T47D (cell line): ENCODE measurements at regions not wholly inside any gene's neighbourhood (a gene's known extent, or its start where the extent isn't known, plus 50 kb on each side); places are given as distances from the start of the nearest gene placed in this dataset.

Experiments used
- DNase-seq, 2 experiments: peaks; one replicate each; pipeline versions ENCODE4 v3.0.0 to v3.0.0-alpha.2; 2011 to 2012; ENCODE audit warnings: low read depth in 1 of 2, low spot score in 1 of 2
- JUND ChIP-seq: IDR thresholded peaks from 2 replicates; pipeline ENCODE4 v1.6.1; 2012; ENCODE audit warnings: low read depth
- in situ Hi-C: cut with HindIII; loops from 2 replicates; pipeline ENCODE4 v1.10.0; 2016; ENCODE audit warnings: low sequenced_read_pairs, low pct_unique_long_range_greater_than_20kb

DNA sequence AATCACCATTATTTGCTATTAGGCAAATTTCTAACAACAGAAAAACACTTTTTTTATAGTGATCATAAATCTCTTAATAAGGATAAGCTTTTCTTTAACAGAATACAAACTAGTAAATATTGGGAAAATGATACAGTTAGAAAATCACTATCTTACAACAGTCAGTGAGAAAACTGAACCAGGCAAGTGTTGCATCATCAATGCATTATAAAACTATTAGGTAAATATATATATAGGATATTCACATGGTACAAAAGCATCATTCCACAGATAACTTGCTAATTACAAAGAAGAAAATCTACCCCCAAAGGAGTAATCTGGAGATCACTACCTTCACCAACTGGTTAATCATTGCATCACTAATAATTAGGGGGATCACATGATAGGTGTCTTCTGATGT is 652.1 kb downstream of the HACE1 start:
- no peak for TF ChIP-seq JUND
- DNase-seq: no peak
- in situ Hi-C loops: no loop called here

DNA sequence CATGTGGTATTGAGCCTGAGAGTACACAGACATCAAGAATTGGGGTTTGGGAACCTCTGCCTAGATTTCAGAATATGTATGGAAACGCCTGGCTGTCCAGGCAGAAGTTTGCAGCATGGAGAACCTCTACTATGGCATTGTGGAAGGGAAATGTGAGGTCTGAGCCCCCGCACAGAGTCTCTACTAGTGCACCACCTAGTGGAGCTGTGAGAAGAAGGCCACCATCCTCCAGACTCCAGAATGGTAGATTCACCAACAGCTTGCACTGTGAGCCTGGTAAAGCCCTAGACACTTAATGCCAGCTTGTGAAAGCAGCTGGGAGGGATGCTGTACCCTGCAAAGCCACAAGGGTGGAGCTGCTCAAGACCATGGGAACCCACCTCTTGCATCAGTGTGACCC is 658.2 kb downstream of the HACE1 start:
- no peak for TF ChIP-seq JUND
- in situ Hi-C loops: no loop called here
- DNase-seq: peak in 1 of 2 experiments; percentile 30

DNA sequence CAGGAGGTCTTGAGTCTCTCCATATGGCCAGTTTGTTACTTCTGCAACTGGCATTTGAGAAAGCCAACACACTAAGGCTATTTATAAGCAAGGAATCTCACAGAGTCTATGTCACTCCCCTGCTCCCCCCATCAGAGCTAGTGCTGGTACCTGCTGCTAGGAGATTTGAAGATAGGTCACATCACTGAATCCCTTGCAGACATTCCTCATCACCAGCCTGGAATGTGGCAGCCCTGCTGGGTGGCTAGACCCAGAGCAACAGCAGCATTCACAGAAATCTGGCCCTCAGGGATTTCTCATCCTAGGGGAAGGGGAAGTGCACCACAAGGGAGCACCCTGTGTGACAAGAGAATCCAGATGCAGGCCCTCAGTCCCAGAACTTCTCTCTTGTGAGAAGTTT is 672.1 kb downstream of the HACE1 start:
- in situ Hi-C loops: no loop called here

DNA sequence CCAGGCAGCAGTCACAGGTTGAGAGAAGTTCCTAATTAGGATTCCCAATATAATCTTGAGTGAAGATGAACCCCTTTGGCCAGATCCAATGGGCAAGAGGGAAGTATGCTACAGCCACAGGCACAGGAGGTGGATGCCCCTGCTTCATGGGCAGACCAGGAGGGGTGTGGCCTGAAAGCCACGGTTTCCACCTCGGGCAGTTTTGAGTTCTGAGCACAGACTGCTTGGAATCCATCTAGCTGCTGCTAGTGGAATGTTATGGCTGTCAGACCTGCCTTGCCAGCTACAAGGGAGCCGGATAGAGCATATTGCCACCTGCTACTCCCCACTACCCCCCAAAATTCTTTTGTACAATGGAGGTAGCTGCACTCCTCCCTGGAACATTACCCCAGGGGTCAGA is 672.9 kb downstream of the HACE1 start:
- no peak for TF ChIP-seq JUND
- DNase-seq: peak; percentile 3 to 73
- in situ Hi-C loops: no loop called here

More for the DNA sequence above, 672.1 kb downstream of the HACE1 start:
- no peak for DNase-seq
- no peak for TF ChIP-seq JUND

GRCh38 chr6:104183816-104184435 is 675.8 kb downstream of the HACE1 start:
- TF ChIP-seq JUND: no peak
- in situ Hi-C loops: no loop called here
- no peak for DNase-seq

- no peak for TF ChIP-seq JUND
- no peak for DNase-seq
- in situ Hi-C loops: no loop called here
These were observed 676.9 kb downstream of the HACE1 start for GRCh38 chr6:104182811-104183210.

DNA sequence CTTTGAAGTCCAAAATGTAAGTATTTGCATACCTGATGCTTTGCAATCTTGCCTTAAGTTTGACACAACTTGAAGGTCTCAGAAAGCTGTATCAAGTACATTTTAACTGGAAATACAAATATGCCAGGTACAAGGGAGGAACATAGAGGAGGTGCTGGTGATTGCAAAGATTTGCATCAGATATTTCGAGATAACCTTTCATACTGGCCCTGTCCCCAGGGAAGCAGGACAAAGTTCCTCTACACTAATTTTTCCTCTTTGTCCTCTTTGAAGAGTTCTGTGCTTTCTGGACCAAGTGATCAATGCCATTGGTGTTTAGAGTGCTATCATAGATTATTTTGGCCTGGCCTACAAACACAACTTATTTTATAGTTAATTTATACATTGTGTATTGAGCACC is 686.1 kb downstream of the HACE1 start:
- no peak for TF ChIP-seq JUND
- no peak for DNase-seq
- in situ Hi-C loops: no loop called here

DNA sequence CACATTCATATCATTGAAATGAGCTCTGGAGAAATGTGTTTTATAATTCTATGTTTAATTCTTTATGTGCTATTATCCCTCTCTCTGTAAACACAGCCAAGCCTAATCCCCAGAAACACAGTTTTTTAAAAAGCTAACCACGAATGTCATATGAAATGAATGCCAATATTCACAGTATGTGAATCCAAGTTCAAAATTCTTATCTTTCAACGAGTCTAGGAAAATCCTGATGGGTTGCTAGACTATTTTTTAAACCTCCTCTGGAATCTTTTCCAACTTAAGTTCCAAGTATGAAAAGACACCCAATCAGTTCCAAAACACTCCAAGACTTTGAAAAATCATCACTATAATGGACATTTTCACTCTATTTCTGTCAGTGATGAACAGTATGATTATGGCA is 689.3 kb downstream of the HACE1 start:
- no peak for TF ChIP-seq JUND
- in situ Hi-C loops: no loop called here
- DNase-seq: no peak

- no peak for DNase-seq
- in situ Hi-C loops: no loop called here
- no peak for TF ChIP-seq JUND
These were observed 693.6 kb downstream of the HACE1 start for GRCh38 chr6:104166055-104166668.

DNA sequence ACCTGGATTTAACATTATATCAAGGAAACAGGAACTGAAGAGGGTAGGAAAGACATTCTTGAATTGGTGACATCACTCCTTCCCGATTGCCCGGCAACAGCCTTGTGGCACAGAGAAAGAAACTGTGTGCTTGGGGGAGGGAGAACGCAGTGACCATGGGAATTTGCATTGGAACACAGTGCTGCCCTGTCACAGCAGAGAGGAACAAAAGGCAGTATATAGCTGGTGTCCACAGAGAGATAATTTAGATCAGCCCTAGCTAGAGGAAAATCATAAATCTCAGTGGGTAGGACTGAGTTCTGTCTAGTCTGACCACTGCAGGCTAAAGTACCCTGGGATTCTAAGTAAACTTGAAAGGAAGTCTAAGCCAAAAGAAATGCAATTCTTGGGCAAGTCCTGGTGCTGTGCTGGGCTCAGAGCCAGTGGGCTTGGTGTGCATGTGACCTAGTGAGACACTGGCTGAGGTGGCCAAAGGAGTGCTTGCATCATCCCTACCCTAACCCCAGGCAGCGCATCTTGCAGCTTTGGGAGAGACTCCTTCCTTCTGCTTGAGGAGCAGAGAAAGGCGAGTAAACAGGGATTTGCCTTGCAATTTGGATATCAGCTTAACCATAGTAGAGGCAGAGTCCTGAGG is 697.6 kb downstream of the HACE1 start:
- no peak for TF ChIP-seq JUND
- DNase-seq: peak in 1 of 2 experiments; percentile 30
- in situ Hi-C loops: no loop called here

DNA sequence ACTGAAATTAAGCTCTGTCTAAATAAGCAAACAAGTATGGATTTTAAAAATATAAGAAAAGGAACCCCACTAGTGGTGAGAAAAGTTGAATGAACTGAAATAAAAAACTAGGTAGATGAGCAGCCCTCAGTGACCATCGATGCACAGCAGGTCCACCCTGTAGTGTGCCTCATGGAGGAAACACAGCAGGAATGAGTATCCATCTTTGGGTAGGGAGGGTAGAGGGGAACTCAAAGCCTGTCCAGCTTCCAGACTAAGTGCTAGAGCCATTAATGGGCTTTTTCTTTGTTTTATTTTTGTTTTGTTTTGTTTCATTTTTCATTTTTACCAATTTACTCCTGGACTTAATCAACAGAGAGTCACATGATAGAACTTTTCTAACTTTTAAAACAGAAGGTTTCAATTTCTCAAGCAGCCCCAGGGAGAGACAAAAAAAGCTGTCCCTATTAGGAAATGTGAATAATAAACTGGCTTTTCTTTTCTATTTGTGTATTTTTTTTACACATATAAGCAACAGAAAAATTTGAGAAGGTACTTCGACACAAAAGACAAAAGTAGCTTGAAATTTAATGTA is 700.6 kb downstream of the HACE1 start:
- in situ Hi-C loops: no loop called here

DNA sequence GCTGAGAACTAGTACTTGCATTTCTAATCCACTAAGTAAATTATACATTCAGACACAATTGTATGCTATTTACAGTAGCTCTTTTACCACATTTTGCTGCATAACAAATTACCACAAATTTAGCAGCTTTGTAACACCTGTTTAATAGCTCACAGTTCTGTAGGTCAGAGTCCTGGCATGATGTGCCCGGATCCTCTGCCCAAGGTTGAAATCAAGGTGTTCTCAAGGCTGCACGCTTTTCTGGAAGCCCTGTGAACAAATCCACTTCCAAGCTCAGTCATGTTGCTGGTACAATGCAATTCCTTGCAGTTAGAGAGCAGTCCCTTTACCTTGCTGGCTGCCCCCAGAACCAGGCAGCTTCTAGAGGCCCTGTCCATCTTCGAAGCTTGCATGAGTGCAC is 716.0 kb downstream of the HACE1 start:
- in situ Hi-C loops: no loop called here
- TF ChIP-seq JUND: no peak

More for the DNA sequence above, 700.6 kb downstream of the HACE1 start:
- TF ChIP-seq JUND: no peak
- DNase-seq: no peak

GRCh38 chr6:104134876-104135275 is 724.8 kb downstream of the HACE1 start:
- in situ Hi-C loops: no loop called here
- DNase-seq: no peak
- no peak for TF ChIP-seq JUND

More for the DNA sequence above, 716.0 kb downstream of the HACE1 start:
- no peak for DNase-seq
